H1 (cell line): ENCODE measurements at regions not wholly inside any gene's neighbourhood (a gene's known extent, or its start where the extent isn't known, plus 50 kb on each side); places are given as distances from the start of the nearest gene placed in this dataset.

Experiments
- CTCF ChIA-PET: fragments of 300-600 bp; sonication (Branson Sonifier 250); formaldehyde crosslinking; loops from one replicate; lab custom pipeline; 2021; ENCODE audit not compliant: partially characterized antibody; lab: Charles Lee
- POLR2A ChIA-PET: fragments of 300-600 bp; sonication (Branson Sonifier 250); formaldehyde crosslinking; loops from one replicate; lab custom pipeline; 2021; ENCODE audit warnings: inconsistent platforms; ENCODE audit not compliant: partially characterized antibody; lab: Charles Lee
- DNase-seq, 2 experiments: peaks; one replicate each; pipeline versions ENCODE4 v3.0.0 to v3.0.0-alpha.2; 2010 to 2022; ENCODE audit warnings: low spot score in 2 of 2, low read depth in 1 of 2, mixed read lengths in 1 of 2
- FAIRE-seq: peaks from 2 replicates; lab custom pipeline; 2011; peaks lifted over from hg19 to GRCh38; lab: Jason Lieb, UNC
- H2AFZ ChIP-seq: 2 replicates; pipeline ENCODE4 v1.8.1; 2012; ENCODE audit warnings: low read length, inconsistent platforms
- H2AK5ac ChIP-seq: 2 replicates; pipeline ENCODE4 v1.6.1; 2013; ENCODE audit warnings: low read depth, low read length
- H2BK120ac ChIP-seq: replicated peaks from 2 replicates; pipeline ENCODE3; 2013; ENCODE audit warnings: low read depth, low read length, inconsistent platforms
- H2BK12ac ChIP-seq: 2 replicates; pipeline ENCODE4 v1.6.1; 2013; ENCODE audit warnings: low read depth, low read length
- H2BK15ac ChIP-seq: 2 replicates; pipeline ENCODE4 v1.6.1; 2013; ENCODE audit warnings: low read length
- H2BK20ac ChIP-seq: 2 replicates; pipeline ENCODE4 v1.6.1; 2013; ENCODE audit warnings: low read length
- H2BK5ac ChIP-seq: 2 replicates; pipeline ENCODE4 v1.6.1; 2013; ENCODE audit warnings: low read depth, low read length
- H3K14ac ChIP-seq: 2 replicates; pipeline ENCODE4 v1.6.1; 2013; ENCODE audit warnings: inconsistent platforms; ENCODE audit not compliant: insufficient read length
- H3K18ac ChIP-seq: 2 replicates; pipeline ENCODE4 v1.6.1; 2013; ENCODE audit warnings: low read length; ENCODE audit errors: extremely low read depth
- H3K23ac ChIP-seq: 2 replicates; pipeline ENCODE4 v1.6.1; 2013; ENCODE audit warnings: inconsistent platforms; ENCODE audit not compliant: insufficient read length
- H3K23me2 ChIP-seq: 2 replicates; pipeline ENCODE4 v1.6.1; 2013; ENCODE audit warnings: low read depth, low read length
- H3K27ac ChIP-seq: 2 replicates; pipeline ENCODE4 v1.6.1; 2011; ENCODE audit warnings: low read depth, low read length, inconsistent platforms
- H3K27me3 ChIP-seq, 4 experiments: replicated peaks in 1 of 4; 1 replicate in 1 of 4; 2 replicates in 3 of 4; pipeline versions ENCODE4 v1.6.1 to v1.8.1; 2011 to 2013; ENCODE audit warnings: low read length in 3 of 4, mild to moderate bottlenecking in 3 of 4, inconsistent platforms in 2 of 4, mixed read lengths in 2 of 4, moderate library complexity in 1 of 4; ENCODE audit not compliant: control insufficient read depth in 3 of 4, insufficient read depth in 3 of 4; ENCODE audit errors: extremely low read depth in 1 of 4
- H3K36me3 ChIP-seq, 4 experiments: 2 replicates each; pipeline versions ENCODE4 v1.6.1 to v1.8.1; 2011 to 2013; ENCODE audit warnings: mild to moderate bottlenecking in 4 of 4, low read length in 3 of 4, moderate library complexity in 2 of 4, control low read depth in 1 of 4, inconsistent platforms in 1 of 4; ENCODE audit not compliant: insufficient read depth in 4 of 4, control insufficient read depth in 2 of 4
- H3K4ac ChIP-seq: replicated peaks from 2 replicates; pipeline ENCODE3; 2013; ENCODE audit warnings: low read length, low read depth, mixed read lengths, inconsistent platforms; ENCODE audit not compliant: insufficient read length
- H3K4me1 ChIP-seq, 4 experiments: replicated peaks in 1 of 4; 1 replicate in 1 of 4; 2 replicates in 3 of 4; pipeline versions ENCODE4 v1.6.1 to v1.8.1; 2011 to 2013; ENCODE audit warnings: low read length in 3 of 4, inconsistent platforms in 2 of 4, mixed read lengths in 1 of 4; ENCODE audit not compliant: insufficient read depth in 4 of 4, control insufficient read depth in 3 of 4
- H3K4me2 ChIP-seq, 2 experiments: 2 replicates each; pipeline versions ENCODE4 v1.6.1 to v1.8.1; 2011 to 2013; ENCODE audit warnings: low read depth in 2 of 2, low read length in 2 of 2, control low read depth in 1 of 2, inconsistent platforms in 1 of 2, mild to moderate bottlenecking in 1 of 2; ENCODE audit not compliant: insufficient read depth in 1 of 2
- H3K4me3 ChIP-seq, 4 experiments: fragments of 200-600, 300-600 bp in 1 of 4; sonication (generic), shearing (Covaris generic), sonication (Bioruptor Twin) in 1 of 4; 2 replicates each; pipeline versions ENCODE4 v1.5.1 to v1.8.1; 2011 to 2016; ENCODE audit warnings: low read length in 4 of 4, low read depth in 3 of 4, control low read depth in 2 of 4, inconsistent platforms in 2 of 4, mild to moderate bottlenecking in 2 of 4, mixed read lengths in 1 of 4, moderate library complexity in 1 of 4; ENCODE audit not compliant: insufficient read depth in 2 of 4; ENCODE audit errors: extremely low read depth in 1 of 4
- H3K56ac ChIP-seq: replicated peaks from 2 replicates; pipeline ENCODE3; 2013; ENCODE audit warnings: low read depth, mild to moderate bottlenecking, mixed read lengths, low read length, inconsistent platforms; ENCODE audit not compliant: insufficient read length
- H3K79me1 ChIP-seq: 2 replicates; pipeline ENCODE4 v1.6.1; 2013; ENCODE audit warnings: low read depth, low read length, control low read depth
- H3K79me2 ChIP-seq, 2 experiments: 2 replicates each; pipeline versions ENCODE4 v1.6.1 to v1.8.1; 2012 to 2013; ENCODE audit warnings: low read length in 2 of 2, mild to moderate bottlenecking in 2 of 2, inconsistent platforms in 1 of 2; ENCODE audit not compliant: insufficient read depth in 2 of 2, control insufficient read depth in 1 of 2
- H3K9ac ChIP-seq, 4 experiments: replicated peaks in 1 of 4; 1 replicate in 1 of 4; 2 replicates in 3 of 4; pipeline versions ENCODE4 v1.6.1 to v1.8.1; 2011 to 2013; ENCODE audit warnings: low read depth in 3 of 4, low read length in 3 of 4, control low read depth in 2 of 4, mild to moderate bottlenecking in 2 of 4, moderate library complexity in 2 of 4, inconsistent platforms in 1 of 4; ENCODE audit errors: extremely low read depth in 1 of 4
- H3K9me3 ChIP-seq, 2 experiments: 2 replicates each; pipeline versions ENCODE4 v1.6.1 to v1.8.1; 2012 to 2013; ENCODE audit warnings: mild to moderate bottlenecking in 2 of 2, moderate library complexity in 2 of 2, control low read depth in 1 of 2, inconsistent platforms in 1 of 2, low read depth in 1 of 2, low read length in 1 of 2, mixed read lengths in 1 of 2; ENCODE audit not compliant: insufficient read depth in 2 of 2
- H4K20me1 ChIP-seq, 2 experiments: replicated peaks in 1 of 2; 2 replicates each; pipeline versions ENCODE3 to v1.8.1; 2011 to 2013; ENCODE audit warnings: inconsistent platforms in 2 of 2, low read length in 2 of 2, mild to moderate bottlenecking in 1 of 2; ENCODE audit not compliant: insufficient read depth in 2 of 2, control insufficient read depth in 1 of 2
- H4K5ac ChIP-seq: 2 replicates; pipeline ENCODE4 v1.6.1; 2013; ENCODE audit warnings: low read length, low read depth, mixed read lengths, inconsistent platforms; ENCODE audit not compliant: insufficient read length
- H4K8ac ChIP-seq: 2 replicates; pipeline ENCODE4 v1.8.0; 2013; ENCODE audit warnings: mild to moderate bottlenecking, moderate library complexity, low read length, inconsistent platforms; ENCODE audit not compliant: insufficient read depth; ENCODE audit errors: extremely low read depth
- H4K91ac ChIP-seq: replicated peaks from 2 replicates; pipeline ENCODE3; 2013; ENCODE audit warnings: low read length, mixed read lengths, inconsistent platforms; ENCODE audit not compliant: insufficient read length
- BRCA1 ChIP-seq: IDR thresholded peaks from 2 replicates; pipeline ENCODE4 v1.6.1; 2012; ENCODE audit warnings: low read depth, low read length, improper control_type of control experiment
- E2F6 ChIP-seq: IDR thresholded peaks from 2 replicates; pipeline ENCODE4 v1.6.1; 2012; ENCODE audit warnings: inconsistent platforms
- EZH2 ChIP-seq: fragments of 200-600 bp; sonication (generic); IDR thresholded peaks from 2 replicates; pipeline ENCODE4 v1.7.1; 2012; ENCODE audit warnings: low read depth, mild to moderate bottlenecking, moderate library complexity, low read length, inconsistent platforms; ENCODE audit not compliant: severe bottlenecking
- POU5F1 ChIP-seq: IDR thresholded peaks from 2 replicates; pipeline ENCODE4 v1.6.1; 2011; ENCODE audit warnings: low read depth, mild to moderate bottlenecking, low read length, moderate library complexity
- RAD21 ChIP-seq, 2 experiments: IDR thresholded peaks in 1 of 2; conservative IDR thresholded peaks in 1 of 2; 2 replicates each; pipeline ENCODE4 v1.6.1; 2011; ENCODE audit warnings: low read depth in 2 of 2, low read length in 2 of 2, improper control_type of control experiment in 1 of 2, inconsistent platforms in 1 of 2, mild to moderate bottlenecking in 1 of 2, moderate library complexity in 1 of 2
- RBBP5 ChIP-seq: IDR thresholded peaks from 2 replicates; pipeline ENCODE4 v1.7.1; 2012; ENCODE audit warnings: low read depth, mild to moderate bottlenecking, inconsistent platforms, low read length, moderate library complexity, borderline replicate concordance
- YY1 ChIP-seq: IDR thresholded peaks from 2 replicates; pipeline ENCODE4 v1.6.1; 2011; ENCODE audit warnings: low read depth, mild to moderate bottlenecking, low read length
- WGBS, 2 experiments: shearing (Covaris generic) in 1 of 2; methylation state at CpG; one replicate each; pipeline versions ENCODE4 v1.1.6 to v1.1.7; 2013 to 2015; ENCODE audit warnings: low lambda C conversion rate in 2 of 2, mixed read lengths in 2 of 2, inconsistent platforms in 1 of 2, low coverage in 1 of 2, missing lambda C conversion rate in 1 of 2; ENCODE audit not compliant: insufficient replicate concordance in 2 of 2, insufficient coverage in 1 of 2, insufficient read length in 1 of 2; ENCODE audit errors: extremely low coverage in 1 of 2, missing lambda C conversion rate in 1 of 2; 5-methylcytosine and 5-hydroxymethylcytosine counted together
- TF ChIP-seq, protein P1 (sequence below): IDR thresholded peaks from 2 replicates; pipeline ENCODE4 v1.6.1; 2012; ENCODE audit warnings: inconsistent platforms

DNA sequence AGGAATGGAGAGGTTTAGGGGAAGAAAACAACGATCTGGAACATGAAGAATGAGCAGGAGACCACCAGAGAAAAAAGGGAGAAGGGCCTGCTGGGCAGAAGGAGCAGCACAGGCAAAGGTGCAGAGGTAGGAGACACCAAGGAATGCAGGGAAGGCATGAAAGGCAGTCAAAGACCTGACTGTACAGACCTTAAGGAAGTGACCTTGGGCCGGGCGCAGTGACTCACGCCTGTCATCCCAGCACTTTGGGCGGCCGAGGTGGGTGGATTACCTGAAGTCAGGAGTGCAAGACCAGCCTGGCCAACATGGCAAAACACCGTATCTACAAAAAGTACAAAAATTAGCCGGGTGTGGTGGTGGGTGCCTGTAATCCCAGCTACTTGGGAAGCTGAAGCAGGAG lies 157.7 kb upstream of the ATP10A start:
- CTCF ChIA-PET, result no interaction called here

More for the DNA sequence above, 157.7 kb upstream of the ATP10A start:
- no peak for DNase-seq
- H3K36me3 ChIP-seq, result no peaks in the 10 kb centered on the region
- H3K79me2 ChIP-seq, result no peaks in the 10 kb centered on the region
- no peak overlapping the region for H2AFZ ChIP-seq
- no peaks in the 10 kb centered on the region for H3K79me1 ChIP-seq
- H3K9ac ChIP-seq, result no peak overlapping the region
- no peaks in the 10 kb centered on the region for H3K4me1 ChIP-seq
- H3K27ac ChIP-seq, result no peak overlapping the region
- no peak overlapping the region for H3K14ac ChIP-seq
- no peak overlapping the region for H3K4ac ChIP-seq
- H3K56ac ChIP-seq, result no peak overlapping the region
- no peaks in the 10 kb centered on the region; a peak in 1 of 7 replicates for H3K27me3 ChIP-seq
- H3K18ac ChIP-seq, result no peak overlapping the region
- H2BK12ac ChIP-seq, result no peak overlapping the region
- no peak overlapping the region for H4K8ac ChIP-seq
- POLR2A ChIA-PET, result no interaction called here
- H3K23me2 ChIP-seq, result no peaks in the 10 kb centered on the region
- H3K4me2 ChIP-seq, result no peak overlapping the region
- H2BK20ac ChIP-seq, result no peak overlapping the region
- H3K4me3 ChIP-seq, result no peak overlapping the region
- no peak for FAIRE-seq
- H2AK5ac ChIP-seq, result no peak overlapping the region
- H4K91ac ChIP-seq, result no peak overlapping the region
- H2BK5ac ChIP-seq, result no peak overlapping the region
- no peak overlapping the region for H3K23ac ChIP-seq
- no peak overlapping the region for H2BK15ac ChIP-seq
- TF ChIP-seq RAD21 (IDR thresholded peaks at IDR 0.05 in 1 of 2, conservative IDR thresholded peaks at IDR 0.05 in 1 of 2; ENCODE audit: low read depth in 2 of 2, low read length in 2 of 2), result no peak
- TF ChIP-seq BRCA1, result no peak
- TF ChIP-seq, protein P1, sequence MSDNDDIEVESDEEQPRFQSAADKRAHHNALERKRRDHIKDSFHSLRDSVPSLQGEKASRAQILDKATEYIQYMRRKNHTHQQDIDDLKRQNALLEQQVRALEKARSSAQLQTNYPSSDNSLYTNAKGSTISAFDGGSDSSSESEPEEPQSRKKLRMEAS, result no peak
- no peak for TF ChIP-seq RBBP5
- TF ChIP-seq E2F6, result no peak
- no peak for TF ChIP-seq EZH2
- no peak for TF ChIP-seq POU5F1
- TF ChIP-seq YY1, result no peak
- TF ChIP-seq, all 59 proteins: peak for 0
- WGBS, 2 experiments, result 86% methylated on average over 8 of the region's 8 CpGs; no CpG with 5 or more reads in 1 of the 2 experiments
- Histone ChIP-seq H4K20me1 (no peaks in the 10 kb centered on the region), H2BK120ac (no peak overlapping the region), H4K5ac (no peak overlapping the region), H3K9me3 (no peaks in the 10 kb centered on the region)
